NB4 (cell line): ENCODE measurements at regions not wholly inside any gene's neighbourhood (a gene's known extent, or its start where the extent isn't known, plus 50 kb on each side); places are given as distances from the start of the nearest gene placed in this dataset.

Experiments
- CTCF ChIP-seq: IDR thresholded peaks from one replicate; pipeline ENCODE4 v1.5.1; 2012; ENCODE audit warnings: low read depth, low read length
- POLR2A ChIP-seq: IDR thresholded peaks from 2 replicates; pipeline ENCODE4 v1.6.1; 2011; ENCODE audit warnings: mild to moderate bottlenecking; ENCODE audit not compliant: insufficient read length; ENCODE audit errors: extremely low read depth

- TF ChIP-seq CTCF (no peak), POLR2A (no peak)
Observed at GRCh38 chr3:44120721-44121582, 120.7 kb upstream of the TOPAZ1 start.
